Ovary (tissue), 3 donors: ENCODE measurements at regions not wholly inside any gene's neighbourhood (a gene's known extent, or its start where the extent isn't known, plus 50 kb on each side); places are given as distances from the start of the nearest gene placed in this dataset.
"Not testable (repeated sequence)": the region's sequence is repeated elsewhere in the genome, so short reads cannot be mapped to it uniquely, and the experiment has no call there.

ENCODE experiments used
- CTCF ChIP-seq, 3 donors: fragments of 450-650 bp in 2 of 3; fragments of 200-600 bp in 1 of 3; IDR thresholded peaks; one replicate each; pipeline versions ENCODE4 v1.5.1 to v1.8.0; 2016 to 2022; ENCODE audit warnings: antibody characterized with exemption in 3 of 3, mild to moderate bottlenecking in 1 of 3
- POLR2A ChIP-seq: fragments of 450-650 bp; IDR thresholded peaks from one replicate; pipeline ENCODE4 v1.6.1; 2017; ENCODE audit warnings: antibody characterized with exemption, mild to moderate bottlenecking, moderate library complexity
- donor health status: DM: no; HTN: no; CAD: no.

GRCh38 chr4:187002133-187002532 is 278.5 kb upstream of the FAT1 start:
- TF ChIP-seq CTCF (IDR thresholded peaks at IDR 0.05); POLR2A: not testable (repeated sequence)
